ENCODE measurements at regions not wholly inside any gene's neighbourhood (a gene's known extent, or its start where the extent isn't known, plus 50 kb on each side); places are given as distances from the start of the nearest gene placed in this dataset.
A peak's percentile ranks its signal among the peaks of the same experiment; 100 is the strongest.

- DNase-seq (ENCODE audit: low read depth in 3 of 3), result no peak
Measured at GRCh38 chr13:108156749-108157148, 58.6 kb downstream of the LIG4 start.

- peak; percentile 18 to 20 (median 18) for DNase-seq (ENCODE audit: low read depth in 3 of 3)
Measured at GRCh38 chr13:108155185-108156106, 59.9 kb downstream of the LIG4 start.

- no peak for DNase-seq (ENCODE audit: low read depth in 3 of 3)
Measured at GRCh38 chr13:108154421-108154858, 60.9 kb downstream of the LIG4 start.

- DNase-seq (ENCODE audit: low read depth in 3 of 3), result no peak
Measured at GRCh38 chr13:108146642-108147041, 68.7 kb downstream of the LIG4 start.

- no peak for DNase-seq (ENCODE audit: low read depth in 3 of 3)
Measured at GRCh38 chr13:108142702-108143436, 72.5 kb downstream of the LIG4 start.

GRCh38 chr13:108137176-108137575 is 78.2 kb downstream of the LIG4 start:
- no peak for DNase-seq (ENCODE audit: low read depth in 3 of 3)

GRCh38 chr13:108127406-108127805 is 87.9 kb downstream of the LIG4 start:
- no peak for DNase-seq (ENCODE audit: low read depth in 3 of 3)

GRCh38 chr13:108126056-108126455 is 89.3 kb downstream of the LIG4 start:
- no peak for DNase-seq (ENCODE audit: low read depth in 3 of 3)

GRCh38 chr13:108121406-108121805 is 93.9 kb downstream of the LIG4 start:
- DNase-seq (ENCODE audit: low read depth in 3 of 3), result no peak

- DNase-seq (ENCODE audit: low read depth in 3 of 3), result no peak
Measured at GRCh38 chr13:108120856-108121255, 94.5 kb downstream of the LIG4 start.

GRCh38 chr13:108120302-108120701 is 95.0 kb downstream of the LIG4 start:
- no peak for DNase-seq (ENCODE audit: low read depth in 3 of 3)

GRCh38 chr13:108115738-108116137 is 99.6 kb downstream of the LIG4 start:
- no peak for DNase-seq (ENCODE audit: low read depth in 3 of 3)

GRCh38 chr13:108113407-108113806 is 101.9 kb downstream of the LIG4 start:
- DNase-seq (ENCODE audit: low read depth in 3 of 3), result no peak

GRCh38 chr13:108104736-108105135 is 110.6 kb downstream of the LIG4 start:
- DNase-seq (ENCODE audit: low read depth in 3 of 3), result no peak

- DNase-seq (ENCODE audit: low read depth in 3 of 3), result no peak
Measured at GRCh38 chr13:108102771-108103170, 112.6 kb downstream of the LIG4 start.

- DNase-seq (ENCODE audit: low read depth in 3 of 3), result no peak
Measured at GRCh38 chr13:108096301-108096915, 118.9 kb downstream of the LIG4 start.

GRCh38 chr13:108095036-108095435 is 120.3 kb downstream of the LIG4 start:
- no peak for DNase-seq (ENCODE audit: low read depth in 3 of 3)

- no peak for DNase-seq (ENCODE audit: low read depth in 3 of 3)
Measured at GRCh38 chr13:108093616-108094015, 121.7 kb downstream of the LIG4 start.

- no peak for DNase-seq (ENCODE audit: low read depth in 3 of 3)
Measured at GRCh38 chr13:108087810-108088209, 127.5 kb downstream of the LIG4 start.

GRCh38 chr13:108086678-108087077 is 128.7 kb downstream of the LIG4 start:
- no peak for DNase-seq (ENCODE audit: low read depth in 3 of 3)

GRCh38 chr13:108084840-108085239 is 130.5 kb downstream of the LIG4 start:
- no peak for DNase-seq (ENCODE audit: low read depth in 3 of 3)

- no peak for DNase-seq (ENCODE audit: low read depth in 3 of 3)
Measured at GRCh38 chr13:108083056-108083455, 132.3 kb downstream of the LIG4 start.
